HepG2 (cell line): ENCODE measurements at regions not wholly inside any gene's neighbourhood (a gene's known extent, or its start where the extent isn't known, plus 50 kb on each side); places are given as distances from the start of the nearest gene placed in this dataset.
A peak's percentile ranks its signal among the peaks of the same experiment; 100 is the strongest.

Source experiments
- ATAC-seq: fragments of 200-7000 bp; cut with Tn5 transposase; 3 replicates; pipeline ENCODE4 v1.9.1; 2020; ENCODE audit warnings: mild to moderate bottlenecking, moderate library complexity
- BruUV-seq: library from RNA; stranded (reverse); fragments of 400-500 nt; replicated peaks from 2 replicates; lab custom pipeline; 2021; lab: Mats Ljungman, UMichigan
- CTCF ChIA-PET: fragments of 300-600 bp; formaldehyde crosslinking; extraction: SDS; loops from one replicate; lab custom pipeline; 2021; ENCODE audit warnings: low total read pairs, inconsistent platforms, low intra/inter-chr PET ratio; lab: Yijun Ruan, JAX
- POLR2A ChIA-PET: fragments of 350-600 bp; sonication (Branson Sonifier 250); formaldehyde crosslinking; loops from one replicate; lab custom pipeline; 2020; ENCODE audit warnings: antibody characterized with exemption, inconsistent platforms; lab: Yijun Ruan, JAX
- DNase-seq: peaks from one replicate; pipeline ENCODE4 v3.0.0-alpha.2; 2015; ENCODE audit warnings: low spot score
- FAIRE-seq: peaks from 3 replicates; lab custom pipeline; 2011; peaks lifted over from hg19 to GRCh38; lab: Jason Lieb, UNC
- H2AFZ ChIP-seq: one replicate; pipeline ENCODE4 v1.6.1; 2011; ENCODE audit warnings: low read length, inconsistent platforms
- H3K27ac ChIP-seq: fragments of 300-600 bp; 3 replicates; pipeline ENCODE4 v1.8.0; 2011; ENCODE audit warnings: mixed run types, mild to moderate bottlenecking, mixed read lengths, low read length, inconsistent platforms; ENCODE audit not compliant: insufficient read depth; ENCODE audit errors: extremely low read length
- H3K27me3 ChIP-seq, 2 experiments: fragments of 200-600 bp in 1 of 2; 2 replicates in 1 of 2; 3 replicates in 1 of 2; pipeline versions ENCODE4 v1.6.0 to v1.8.0; 2011; ENCODE audit warnings: low read length in 2 of 2, mild to moderate bottlenecking in 2 of 2, moderate library complexity in 2 of 2, inconsistent platforms in 1 of 2; ENCODE audit not compliant: insufficient read depth in 2 of 2, control insufficient read depth in 1 of 2
- H3K36me3 ChIP-seq, 2 experiments: fragments of 200-600 bp in 1 of 2; replicated peaks in 1 of 2; 2 replicates in 1 of 2; 3 replicates in 1 of 2; pipeline versions ENCODE4 v1.5.1 to v1.8.0; 2011; ENCODE audit warnings: low read length in 2 of 2, inconsistent platforms in 1 of 2; ENCODE audit not compliant: insufficient read depth in 2 of 2, control insufficient read depth in 1 of 2
- H3K4me1 ChIP-seq: 2 replicates; pipeline ENCODE4 v1.5.1; 2012; ENCODE audit warnings: low read length, inconsistent platforms; ENCODE audit not compliant: insufficient read depth
- H3K4me2 ChIP-seq: 2 replicates; pipeline ENCODE4 v1.6.0; 2011; ENCODE audit warnings: low read depth, low read length, inconsistent platforms
- H3K4me3 ChIP-seq, 3 experiments: fragments of 200-600 bp in 1 of 3; sonication (generic), shearing (Covaris generic) in 1 of 3; replicated peaks in 1 of 3; 2 replicates each; pipeline ENCODE4 v1.5.1; 2011 to 2016; ENCODE audit warnings: low read length in 3 of 3, inconsistent platforms in 2 of 3, low read depth in 2 of 3, mild to moderate bottlenecking in 2 of 3, control low read depth in 1 of 3, mixed read lengths in 1 of 3; ENCODE audit not compliant: insufficient read depth in 1 of 3
- H3K79me2 ChIP-seq: one replicate; pipeline ENCODE4 v1.6.1; 2011; ENCODE audit warnings: low read length, inconsistent platforms; ENCODE audit not compliant: insufficient read depth
- H3K9ac ChIP-seq: 2 replicates; pipeline ENCODE4 v1.6.0; 2011; ENCODE audit warnings: mild to moderate bottlenecking, low read depth, low read length, inconsistent platforms; ENCODE audit not compliant: insufficient read depth
- H3K9me3 ChIP-seq: 2 replicates; pipeline ENCODE4 v1.5.1; 2012; ENCODE audit warnings: mild to moderate bottlenecking, low read length
- H4K20me1 ChIP-seq: 2 replicates; pipeline ENCODE4 v1.6.0; 2011; ENCODE audit warnings: inconsistent platforms, mild to moderate bottlenecking, low read length, moderate library complexity; ENCODE audit not compliant: insufficient read depth
- FOSL2 ChIP-seq: sonication (generic); formaldehyde crosslinking; IDR thresholded peaks from 2 replicates; pipeline ENCODE4 v1.4.0; 2020; ENCODE audit warnings: missing genetic modification reagents
- GLMP ChIP-seq: sonication (generic); formaldehyde crosslinking; IDR thresholded peaks from 2 replicates; pipeline ENCODE4 v1.9.0; 2021; ENCODE audit warnings: missing genetic modification reagents, mild to moderate bottlenecking, borderline replicate concordance
- PBX2 ChIP-seq: IDR thresholded peaks from 2 replicates; pipeline ENCODE4 v1.6.1; 2016; ENCODE audit warnings: control low read depth
- PITX1 ChIP-seq: sonication (generic); formaldehyde crosslinking; IDR thresholded peaks from 2 replicates; pipeline ENCODE4 v1.5.1; 2020; ENCODE audit warnings: mild to moderate bottlenecking, missing genetic modification reagents
- WGBS: methylation state at CpG from one replicate; pipeline ENCODE4 v1.1.6; 2017; ENCODE audit warnings: low lambda C conversion rate; 5-methylcytosine and 5-hydroxymethylcytosine counted together
- in situ Hi-C: cut with HindIII; loops from 2 replicates; pipeline ENCODE4 v1.10.0; 2017; ENCODE audit warnings: low pct_unique_long_range_greater_than_20kb; ENCODE audit not compliant: extremely low pct_ligation_motif_present
- intact Hi-C: fragments of 100-400 bp; cut with micrococcal nuclease; formaldehyde crosslinking; loops from one replicate; pipeline ENCODE4 v1.10.0; 2022; ENCODE audit not compliant: unreplicated experiment
- TF ChIP-seq, protein P1 (sequence below): sonication (generic); formaldehyde crosslinking; IDR thresholded peaks from 2 replicates; pipeline ENCODE4 v1.4.0; 2020; ENCODE audit warnings: missing genetic modification reagents, borderline replicate concordance

- TF ChIP-seq PBX2 (CRISPR knock-in tag) (no peak), PITX1 (no peak)
- TF ChIP-seq, protein P1, sequence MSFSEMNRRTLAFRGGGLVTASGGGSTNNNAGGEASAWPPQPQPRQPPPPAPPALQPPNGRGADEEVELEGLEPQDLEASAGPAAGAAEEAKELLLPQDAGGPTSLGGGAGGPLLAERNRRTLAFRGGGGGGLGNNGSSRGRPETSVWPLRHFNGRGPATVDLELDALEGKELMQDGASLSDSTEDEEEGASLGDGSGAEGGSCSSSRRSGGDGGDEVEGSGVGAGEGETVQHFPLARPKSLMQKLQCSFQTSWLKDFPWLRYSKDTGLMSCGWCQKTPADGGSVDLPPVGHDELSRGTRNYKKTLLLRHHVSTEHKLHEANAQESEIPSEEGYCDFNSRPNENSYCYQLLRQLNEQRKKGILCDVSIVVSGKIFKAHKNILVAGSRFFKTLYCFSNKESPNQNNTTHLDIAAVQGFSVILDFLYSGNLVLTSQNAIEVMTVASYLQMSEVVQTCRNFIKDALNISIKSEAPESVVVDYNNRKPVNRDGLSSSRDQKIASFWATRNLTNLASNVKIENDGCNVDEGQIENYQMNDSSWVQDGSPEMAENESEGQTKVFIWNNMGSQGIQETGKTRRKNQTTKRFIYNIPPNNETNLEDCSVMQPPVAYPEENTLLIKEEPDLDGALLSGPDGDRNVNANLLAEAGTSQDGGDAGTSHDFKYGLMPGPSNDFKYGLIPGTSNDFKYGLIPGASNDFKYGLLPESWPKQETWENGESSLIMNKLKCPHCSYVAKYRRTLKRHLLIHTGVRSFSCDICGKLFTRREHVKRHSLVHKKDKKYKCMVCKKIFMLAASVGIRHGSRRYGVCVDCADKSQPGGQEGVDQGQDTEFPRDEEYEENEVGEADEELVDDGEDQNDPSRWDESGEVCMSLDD (CRISPR knock-in tag): no peak
- TF ChIP-seq, all 625 proteins: peak for 0
Measured at GRCh38 chr5:57332361-57332760, 150.2 kb downstream of the ACTBL2 start (continued).

- H3K4me3 ChIP-seq: no peak overlapping the region
- POLR2A ChIA-PET: no interaction called here
- peak; percentile 21 for DNase-seq
- peak; percentile 36; the same call in 1 of the 3 replicates for ATAC-seq
- BruUV-seq: no TSS peak
- TF ChIP-seq FOSL2 (CRISPR knock-in tag) (peak; percentile 66), GLMP (CRISPR knock-in tag) (no peak)
- TF ChIP-seq, all 625 proteins: peak for 1
- intact Hi-C loops (no loop called here), in situ Hi-C loops (no loop called here)
- Histone ChIP-seq H2AFZ (no peak overlapping the region), H3K4me2 (no peak overlapping the region), H4K20me1 (no peaks in the 10 kb centered on the region), H3K79me2 (no peaks in the 10 kb centered on the region), H3K9me3 (no peaks in the 10 kb centered on the region), H3K4me1 (no peaks in the 10 kb centered on the region), H3K27ac (no peak overlapping the region), H3K36me3 (no peaks in the 10 kb centered on the region), H3K27me3 (no peaks in the 10 kb centered on the region), H3K9ac (no peak overlapping the region)
- FAIRE-seq: no peak
- 3% methylated on average over 3 of the region's 3 CpGs for WGBS
- CTCF ChIA-PET: no interaction called here
Measured at GRCh38 chr5:57327561-57328367, 153.9 kb downstream of the GPBP1 start.
